HG03378 (cell line): ENCODE measurements at regions not wholly inside any gene's neighbourhood (a gene's known extent, or its start where the extent isn't known, plus 50 kb on each side); places are given as distances from the start of the nearest gene placed in this dataset.

Experiments used
- ATAC-seq: cut with Tn5 transposase; IDR thresholded peaks from one replicate; pipeline ENCODE4 v1.9.1; 2021; ENCODE audit warnings: mild to moderate bottlenecking, moderate library complexity; ENCODE audit not compliant: unreplicated experiment

- ATAC-seq = peak; percentile 100
These were observed 100.7 kb downstream of the ASB7 start for GRCh38 chr15:100703032-100703578.

- ATAC-seq = no peak
These were observed 101.3 kb downstream of the ASB7 start for GRCh38 chr15:100703671-100704070.

- no peak for ATAC-seq
These were observed 102.1 kb downstream of the ASB7 start for GRCh38 chr15:100704281-100705055.

- ATAC-seq = no peak
These were observed 102.7 kb downstream of the ASB7 start for GRCh38 chr15:100705065-100705464.

GRCh38 chr15:100705841-100706240 is 103.5 kb downstream of the ASB7 start:
- no peak for ATAC-seq

GRCh38 chr15:100707229-100707628 is 104.8 kb downstream of the ASB7 start:
- ATAC-seq = no peak

GRCh38 chr15:100708916-100709315 is 106.5 kb downstream of the ASB7 start:
- no peak for ATAC-seq

GRCh38 chr15:100710222-100710621 is 107.8 kb downstream of the ASB7 start:
- no peak for ATAC-seq

- ATAC-seq = no peak
These were observed 108.5 kb downstream of the ASB7 start for GRCh38 chr15:100710744-100711515.

GRCh38 chr15:100711516-100712021 is 109.2 kb downstream of the ASB7 start:
- ATAC-seq = no peak

- no peak for ATAC-seq
These were observed 109.8 kb downstream of the ASB7 start for GRCh38 chr15:100712226-100712625.

- ATAC-seq = no peak
These were observed 110.9 kb downstream of the ASB7 start for GRCh38 chr15:100713163-100713867.

GRCh38 chr15:100714034-100714748 is 111.8 kb downstream of the ASB7 start:
- no peak for ATAC-seq

GRCh38 chr15:100714749-100715342 is 112.5 kb downstream of the ASB7 start:
- ATAC-seq = no peak

GRCh38 chr15:100715571-100716455 is 113.4 kb downstream of the ASB7 start:
- no peak for ATAC-seq

- no peak for ATAC-seq
These were observed 114.2 kb downstream of the ASB7 start for GRCh38 chr15:100716456-100717085.

GRCh38 chr15:100717596-100717995 is 115.2 kb downstream of the ASB7 start:
- no peak for ATAC-seq
